HepG2 (cell line): ENCODE measurements at regions not wholly inside any gene's neighbourhood (a gene's known extent, or its start where the extent isn't known, plus 50 kb on each side); places are given as distances from the start of the nearest gene placed in this dataset.

Experiments used
- ATAC-seq: fragments of 200-7000 bp; cut with Tn5 transposase; 3 replicates; pipeline ENCODE4 v1.9.1; 2020; ENCODE audit warnings: mild to moderate bottlenecking, moderate library complexity
- BruUV-seq: library from RNA; stranded (reverse); fragments of 400-500 nt; replicated peaks from 2 replicates; lab custom pipeline; 2021; lab: Mats Ljungman, UMichigan
- CTCF ChIA-PET: fragments of 300-600 bp; formaldehyde crosslinking; extraction: SDS; loops from one replicate; lab custom pipeline; 2021; ENCODE audit warnings: low total read pairs, inconsistent platforms, low intra/inter-chr PET ratio; lab: Yijun Ruan, JAX
- POLR2A ChIA-PET: fragments of 350-600 bp; sonication (Branson Sonifier 250); formaldehyde crosslinking; loops from one replicate; lab custom pipeline; 2020; ENCODE audit warnings: antibody characterized with exemption, inconsistent platforms; lab: Yijun Ruan, JAX
- DNase-seq: peaks from one replicate; pipeline ENCODE4 v3.0.0-alpha.2; 2015; ENCODE audit warnings: low spot score
- FAIRE-seq: peaks from 3 replicates; lab custom pipeline; 2011; peaks lifted over from hg19 to GRCh38; lab: Jason Lieb, UNC
- H2AFZ ChIP-seq: one replicate; pipeline ENCODE4 v1.6.1; 2011; ENCODE audit warnings: low read length, inconsistent platforms
- H3K27ac ChIP-seq: fragments of 300-600 bp; 3 replicates; pipeline ENCODE4 v1.8.0; 2011; ENCODE audit warnings: mixed run types, mild to moderate bottlenecking, mixed read lengths, low read length, inconsistent platforms; ENCODE audit not compliant: insufficient read depth; ENCODE audit errors: extremely low read length
- H3K27me3 ChIP-seq, 2 experiments: fragments of 200-600 bp in 1 of 2; 2 replicates in 1 of 2; 3 replicates in 1 of 2; pipeline versions ENCODE4 v1.6.0 to v1.8.0; 2011; ENCODE audit warnings: low read length in 2 of 2, mild to moderate bottlenecking in 2 of 2, moderate library complexity in 2 of 2, inconsistent platforms in 1 of 2; ENCODE audit not compliant: insufficient read depth in 2 of 2, control insufficient read depth in 1 of 2
- H3K36me3 ChIP-seq, 2 experiments: fragments of 200-600 bp in 1 of 2; replicated peaks in 1 of 2; 2 replicates in 1 of 2; 3 replicates in 1 of 2; pipeline versions ENCODE4 v1.5.1 to v1.8.0; 2011; ENCODE audit warnings: low read length in 2 of 2, inconsistent platforms in 1 of 2; ENCODE audit not compliant: insufficient read depth in 2 of 2, control insufficient read depth in 1 of 2
- H3K4me1 ChIP-seq: 2 replicates; pipeline ENCODE4 v1.5.1; 2012; ENCODE audit warnings: low read length, inconsistent platforms; ENCODE audit not compliant: insufficient read depth
- H3K4me2 ChIP-seq: 2 replicates; pipeline ENCODE4 v1.6.0; 2011; ENCODE audit warnings: low read depth, low read length, inconsistent platforms
- H3K4me3 ChIP-seq, 3 experiments: fragments of 200-600 bp in 1 of 3; sonication (generic), shearing (Covaris generic) in 1 of 3; replicated peaks in 1 of 3; 2 replicates each; pipeline ENCODE4 v1.5.1; 2011 to 2016; ENCODE audit warnings: low read length in 3 of 3, inconsistent platforms in 2 of 3, low read depth in 2 of 3, mild to moderate bottlenecking in 2 of 3, control low read depth in 1 of 3, mixed read lengths in 1 of 3; ENCODE audit not compliant: insufficient read depth in 1 of 3
- H3K79me2 ChIP-seq: one replicate; pipeline ENCODE4 v1.6.1; 2011; ENCODE audit warnings: low read length, inconsistent platforms; ENCODE audit not compliant: insufficient read depth
- H3K9ac ChIP-seq: 2 replicates; pipeline ENCODE4 v1.6.0; 2011; ENCODE audit warnings: mild to moderate bottlenecking, low read depth, low read length, inconsistent platforms; ENCODE audit not compliant: insufficient read depth
- H3K9me3 ChIP-seq: 2 replicates; pipeline ENCODE4 v1.5.1; 2012; ENCODE audit warnings: mild to moderate bottlenecking, low read length
- H4K20me1 ChIP-seq: 2 replicates; pipeline ENCODE4 v1.6.0; 2011; ENCODE audit warnings: inconsistent platforms, mild to moderate bottlenecking, low read length, moderate library complexity; ENCODE audit not compliant: insufficient read depth
- ATM ChIP-seq: fragments of 450-650 bp; IDR thresholded peaks from 2 replicates; pipeline ENCODE4 v1.7.1; 2017; ENCODE audit warnings: mild to moderate bottlenecking, borderline replicate concordance
- E2F1 ChIP-seq: sonication (generic); formaldehyde crosslinking; IDR thresholded peaks from 2 replicates; pipeline ENCODE4 v1.5.0; 2020; ENCODE audit warnings: missing genetic modification reagents
- ETS1 ChIP-seq: sonication (generic); formaldehyde crosslinking; IDR thresholded peaks from 2 replicates; pipeline ENCODE4 v1.4.0; 2020; ENCODE audit warnings: missing genetic modification reagents
- FOXO4 ChIP-seq: sonication (generic); formaldehyde crosslinking; conservative IDR thresholded peaks from 2 replicates; pipeline ENCODE4 v1.8.1; 2023; ENCODE audit warnings: missing genetic modification reagents
- HMG20A ChIP-seq: IDR thresholded peaks from 2 replicates; pipeline ENCODE4 v1.6.1; 2016; ENCODE audit warnings: borderline replicate concordance
- HMG20B ChIP-seq: conservative IDR thresholded peaks from 2 replicates; pipeline ENCODE4 v1.6.1; 2016; ENCODE audit warnings: missing genetic modification reagents, missing compliant biosample characterization
- JDP2 ChIP-seq: sonication (generic); formaldehyde crosslinking; IDR thresholded peaks from 2 replicates; pipeline ENCODE4 v1.8.1; 2022; ENCODE audit warnings: missing genetic modification reagents, borderline replicate concordance
- MIER2 ChIP-seq: IDR thresholded peaks from 2 replicates; pipeline ENCODE4 v1.6.1; 2016; ENCODE audit warnings: missing biosample characterization, missing genetic modification reagents
- SP1 ChIP-seq, 2 experiments: fragments of 450-650 bp in 1 of 2; sonication (generic) in 1 of 2; formaldehyde crosslinking in 1 of 2; IDR thresholded peaks; 2 replicates each; pipeline versions ENCODE4 v1.4.0 to v1.6.1; 2016 to 2020; ENCODE audit warnings: missing genetic modification reagents in 1 of 2
- TP53 ChIP-seq: sonication (generic); formaldehyde crosslinking; conservative IDR thresholded peaks from 2 replicates; pipeline ENCODE4 v1.4.0; 2020; ENCODE audit warnings: missing genetic modification reagents
- ZBTB1 ChIP-seq: sonication (generic); formaldehyde crosslinking; IDR thresholded peaks from 2 replicates; pipeline ENCODE4 v1.4.0; 2020; ENCODE audit warnings: missing genetic modification reagents, borderline replicate concordance
- ZFX ChIP-seq: sonication (generic); formaldehyde crosslinking; IDR thresholded peaks from 2 replicates; pipeline ENCODE4 v1.4.0; 2020; ENCODE audit warnings: mild to moderate bottlenecking, low read depth, missing genetic modification reagents, moderate library complexity
- ZGPAT ChIP-seq: IDR thresholded peaks from 2 replicates; pipeline ENCODE4 v1.6.1; 2016; ENCODE audit warnings: mild to moderate bottlenecking
- ZNF264 ChIP-seq: sonication (generic); formaldehyde crosslinking; IDR thresholded peaks from 2 replicates; pipeline ENCODE4 v1.4.0; 2020; ENCODE audit warnings: missing genetic modification reagents
- ZNF496 ChIP-seq: sonication (generic); formaldehyde crosslinking; IDR thresholded peaks from 2 replicates; pipeline ENCODE4 v1.8.1; 2023; ENCODE audit warnings: mild to moderate bottlenecking, moderate library complexity, missing genetic modification reagents; ENCODE audit not compliant: insufficient replicate concordance
- ZNF639 ChIP-seq: conservative IDR thresholded peaks from 2 replicates; pipeline ENCODE4 v1.6.1; 2018; ENCODE audit warnings: missing genetic modification reagents
- in situ Hi-C: cut with HindIII; loops from 2 replicates; pipeline ENCODE4 v1.10.0; 2017; ENCODE audit warnings: low pct_unique_long_range_greater_than_20kb; ENCODE audit not compliant: extremely low pct_ligation_motif_present
- intact Hi-C: fragments of 100-400 bp; cut with micrococcal nuclease; formaldehyde crosslinking; loops from one replicate; pipeline ENCODE4 v1.10.0; 2022; ENCODE audit not compliant: unreplicated experiment

GRCh38 chr10:10397906-10398305 lies 619.8 kb upstream of the CELF2 start:
- Histone ChIP-seq H3K4me2 (no peak overlapping the region), H3K27me3 (no peaks in the 10 kb centered on the region), H3K4me3 (no peak overlapping the region), H3K27ac (no peak overlapping the region), H3K9me3 (peaks cover 92% of the 10 kb centered on the region), H2AFZ (no peak overlapping the region), H3K36me3 (no peaks in the 10 kb centered on the region), H4K20me1 (no peaks in the 10 kb centered on the region), H3K9ac (no peak overlapping the region), H3K79me2 (no peaks in the 10 kb centered on the region), H3K4me1 (no peaks in the 10 kb centered on the region)
- intact Hi-C loops: no loop called here
- TF ChIP-seq TP53 (CRISPR knock-in tag) (no peak), ZNF639 (no peak), SP1 (IDR thresholded peaks at IDR 0.05) (no peak), SP1 (CRISPR knock-in tag; IDR thresholded peaks at IDR 0.05) (no peak), ZBTB1 (no peak), FOXO4 (CRISPR knock-in tag) (no peak), ZGPAT (CRISPR knock-in tag) (no peak), JDP2 (CRISPR knock-in tag) (no peak), E2F1 (CRISPR knock-in tag) (no peak), ATM (no peak), HMG20A (no peak), ZNF496 (CRISPR knock-in tag) (no peak), ZFX (CRISPR knock-in tag) (no peak), MIER2 (CRISPR knock-in tag) (no peak), HMG20B (no peak), ZNF264 (CRISPR knock-in tag) (no peak), ETS1 (no peak)
- POLR2A ChIA-PET: no interaction called here
- DNase-seq: no peak
- no peak for FAIRE-seq
- CTCF ChIA-PET: no interaction called here
- in situ Hi-C loops: no loop called here
- no TSS peak for BruUV-seq
- ATAC-seq: no peak
